Common myeloid progenitor, CD34-positive (primary cell): ENCODE measurements at regions not wholly inside any gene's neighbourhood (a gene's known extent, or its start where the extent isn't known, plus 50 kb on each side); places are given as distances from the start of the nearest gene placed in this dataset.

Source experiments
- CTCF ChIA-PET: fragments of 350-600 bp; sonication (Branson Sonifier 250); formaldehyde crosslinking; loops from one replicate; lab custom pipeline; 2021; ENCODE audit warnings: antibody characterized with exemption; lab: Charles Lee
- POLR2A ChIA-PET: fragments of 350-600 bp; sonication (Branson Sonifier 250); formaldehyde crosslinking; loops from one replicate; lab custom pipeline; 2021; ENCODE audit warnings: antibody characterized with exemption; lab: Charles Lee
- DNase-seq, 3 donors: peaks; one replicate each; pipeline versions ENCODE4 v3.0.0 to v3.0.0-alpha.2; 2013
- H3K27ac ChIP-seq, 2 experiments: 1 replicate in 1 of 2; 2 replicates in 1 of 2; pipeline ENCODE4 v1.7.0; 2013; ENCODE audit warnings: inconsistent platforms in 2 of 2, low read length in 2 of 2, mild to moderate bottlenecking in 2 of 2, low read depth in 1 of 2, moderate library complexity in 1 of 2; ENCODE audit not compliant: severe bottlenecking in 2 of 2, insufficient read depth in 1 of 2, poor library complexity in 1 of 2
- H3K27me3 ChIP-seq, 5 experiments: replicated peaks in 2 of 5; 1 replicate in 3 of 5; 2 replicates in 2 of 5; pipeline versions ENCODE4 v1.6.1 to v1.7.0; 2013; ENCODE audit warnings: low read length in 4 of 5, mild to moderate bottlenecking in 2 of 5, moderate library complexity in 2 of 5, inconsistent platforms in 1 of 5; ENCODE audit not compliant: insufficient read depth in 5 of 5, control insufficient read depth in 4 of 5
- H3K36me3 ChIP-seq, 4 experiments: 1 replicate in 2 of 4; 2 replicates in 2 of 4; pipeline versions ENCODE4 v1.6.1 to v1.7.0; 2013; ENCODE audit warnings: low read length in 3 of 4, control low read depth in 1 of 4, mild to moderate bottlenecking in 1 of 4; ENCODE audit not compliant: control insufficient read depth in 4 of 4, insufficient read depth in 4 of 4
- H3K4me1 ChIP-seq, 4 experiments: 1 replicate in 3 of 4; 2 replicates in 1 of 4; pipeline versions ENCODE4 v1.6.1 to v1.7.1; 2013; ENCODE audit warnings: low read length in 3 of 4, mild to moderate bottlenecking in 3 of 4, control low read depth in 1 of 4, inconsistent platforms in 1 of 4, moderate library complexity in 1 of 4; ENCODE audit not compliant: control insufficient read depth in 4 of 4, insufficient read depth in 4 of 4; ENCODE audit errors: control extremely low read depth in 1 of 4
- H3K4me3 ChIP-seq, 7 experiments: 1 replicate in 4 of 7; 2 replicates in 3 of 7; pipeline versions ENCODE4 v1.5.1 to v1.7.0; 2013; ENCODE audit warnings: mild to moderate bottlenecking in 7 of 7, low read length in 6 of 7, moderate library complexity in 6 of 7, inconsistent platforms in 2 of 7, low read depth in 2 of 7, control low read depth in 1 of 7; ENCODE audit not compliant: insufficient read depth in 4 of 7, control insufficient read depth in 1 of 7; ENCODE audit errors: extremely low read depth in 1 of 7
- H3K9me3 ChIP-seq, 5 experiments: 1 replicate in 4 of 5; 2 replicates in 1 of 5; pipeline versions ENCODE4 v1.6.1 to v1.7.1; 2013; ENCODE audit warnings: low read length in 4 of 5, mild to moderate bottlenecking in 2 of 5, inconsistent platforms in 1 of 5, low read depth in 1 of 5, moderate library complexity in 1 of 5; ENCODE audit not compliant: control insufficient read depth in 4 of 5, insufficient read depth in 2 of 5; ENCODE audit errors: control extremely low read depth in 1 of 5
- WGBS: methylation state at CpG from one replicate; pipeline ENCODE4 v1.1.5; 2013; ENCODE audit not compliant: insufficient coverage; 5-methylcytosine and 5-hydroxymethylcytosine counted together

DNA sequence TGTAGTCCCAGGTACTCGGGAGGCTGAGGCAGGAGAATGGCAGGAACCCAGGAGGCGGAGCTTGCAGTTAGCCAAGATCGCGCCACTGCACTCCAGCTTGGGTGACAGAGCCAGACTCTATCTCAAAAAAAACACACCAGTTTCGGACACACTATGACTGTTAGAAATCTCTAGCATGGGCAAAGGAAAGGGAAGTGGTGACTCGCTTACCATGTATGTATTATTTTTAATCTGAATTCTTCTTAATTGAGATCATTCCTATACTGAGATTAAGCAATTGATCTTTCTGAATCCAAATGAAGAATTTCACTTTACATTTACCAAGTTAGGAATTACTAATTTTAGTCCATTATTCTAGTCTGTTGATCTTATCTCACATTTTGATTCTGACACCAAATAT is 459.2 kb upstream of the ALCAM start:
- CTCF ChIA-PET = no interaction called here
- 100% methylated on average over 3 of the region's 6 CpGs for WGBS
- H3K4me3 ChIP-seq = no peak overlapping the region
- H3K4me1 ChIP-seq = no peaks in the 10 kb centered on the region
- H3K9me3 ChIP-seq = peaks cover 0 to 11% (median 0%) of the 10 kb centered on the region in 5 experiments
- H3K27ac ChIP-seq = no peak overlapping the region
- POLR2A ChIA-PET = no interaction called here
- DNase-seq = no peak
- no peaks in the 10 kb centered on the region for H3K27me3 ChIP-seq
- H3K36me3 ChIP-seq = no peaks in the 10 kb centered on the region

DNA sequence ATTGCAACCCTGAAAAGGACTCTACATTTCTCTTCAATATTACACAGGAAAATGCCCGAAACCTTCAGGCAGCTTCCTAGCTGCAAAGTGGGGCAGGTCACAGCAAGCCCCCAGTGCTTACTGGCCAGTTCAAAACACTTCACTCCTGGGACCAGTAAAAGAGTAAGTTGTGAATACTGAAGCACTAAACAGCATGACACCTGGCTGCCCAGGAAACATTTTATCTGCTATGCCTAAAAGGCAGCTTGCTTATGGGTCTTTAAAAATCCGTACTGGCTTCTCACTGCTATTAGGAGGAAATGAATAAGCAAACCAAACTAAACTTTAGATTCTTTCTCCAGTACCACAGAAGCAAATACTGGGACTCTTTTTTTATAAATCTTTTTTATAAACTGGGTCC is 457.9 kb upstream of the ALCAM start:
- ChIA-PET POLR2A (no interaction called here), CTCF (no interaction called here)
- WGBS = no CpG with 5 or more reads among the region's 2 CpGs
- H3K4me3 ChIP-seq = no peak overlapping the region
- no peak for DNase-seq
- H3K4me1 ChIP-seq = no peaks in the 10 kb centered on the region
- peaks cover 0 to 9% (median 0%) of the 10 kb centered on the region in 5 experiments for H3K9me3 ChIP-seq
- no peak overlapping the region for H3K27ac ChIP-seq
- no peaks in the 10 kb centered on the region for H3K27me3 ChIP-seq
- no peaks in the 10 kb centered on the region for H3K36me3 ChIP-seq

DNA sequence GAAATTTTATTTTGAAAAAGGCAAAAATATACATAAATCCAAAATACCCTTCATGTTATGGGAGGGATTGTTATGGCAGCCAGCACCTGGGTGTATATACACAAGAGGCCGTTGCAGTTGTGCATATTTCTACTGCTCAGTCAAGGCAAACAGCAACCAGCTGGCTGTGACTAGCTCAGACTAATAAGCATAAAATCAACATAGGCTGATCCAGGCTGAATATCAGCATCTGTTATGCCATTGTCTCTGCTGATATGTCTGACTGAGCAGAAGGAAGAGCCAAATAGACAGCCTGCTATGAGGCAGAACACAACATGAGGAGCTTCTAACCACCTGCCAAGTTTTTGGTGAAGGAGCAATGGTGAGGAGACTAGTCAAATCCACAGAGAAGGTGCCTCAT is 457.5 kb upstream of the ALCAM start:
- DNase-seq = no peak
- CTCF ChIA-PET = no interaction called here

DNA sequence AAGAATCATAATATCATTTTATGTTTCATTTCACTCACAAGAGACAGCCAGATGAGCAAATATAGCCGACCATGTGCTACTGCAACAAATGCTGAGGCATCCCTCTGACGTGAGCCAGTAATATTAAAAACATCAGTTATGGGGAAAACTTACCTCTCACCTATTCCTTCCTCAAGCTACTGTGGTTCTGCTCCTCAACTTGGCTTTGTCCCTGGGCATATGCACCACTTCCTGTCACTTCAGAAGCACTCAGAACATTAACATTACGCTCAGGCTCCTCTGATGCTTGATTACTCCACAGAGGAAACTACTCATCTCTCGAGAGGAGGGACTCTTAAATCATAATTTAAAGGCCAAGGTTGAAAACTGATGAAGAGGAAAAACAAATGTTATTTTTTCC is 457.0 kb upstream of the ALCAM start:
- H3K4me1 ChIP-seq = no peaks in the 10 kb centered on the region
- no peak overlapping the region for H3K4me3 ChIP-seq
- H3K9me3 ChIP-seq = peaks cover 0 to 6% (median 0%) of the 10 kb centered on the region in 5 experiments
- DNase-seq = peak in 1 of 3 donors; percentile 1
- ChIA-PET POLR2A (no interaction called here), CTCF (no interaction called here)
- 58% methylated on average over 4 of the region's 4 CpGs for WGBS
- no peaks in the 10 kb centered on the region for H3K36me3 ChIP-seq
- no peaks in the 10 kb centered on the region for H3K27me3 ChIP-seq
- H3K27ac ChIP-seq = no peak overlapping the region

More for the DNA sequence above, 457.5 kb upstream of the ALCAM start:
- H3K36me3 ChIP-seq = no peaks in the 10 kb centered on the region
- 80% methylated on average over 1 of the region's 1 CpG for whole genome bisulfite sequencing
- H3K4me3 ChIP-seq = no peak overlapping the region
- no peaks in the 10 kb centered on the region for H3K4me1 ChIP-seq
- H3K27me3 ChIP-seq = no peaks in the 10 kb centered on the region
- no peak overlapping the region for H3K27ac ChIP-seq
- H3K9me3 ChIP-seq = peaks cover 0 to 6% (median 0%) of the 10 kb centered on the region in 5 experiments
- POLR2A ChIA-PET = no interaction called here

DNA sequence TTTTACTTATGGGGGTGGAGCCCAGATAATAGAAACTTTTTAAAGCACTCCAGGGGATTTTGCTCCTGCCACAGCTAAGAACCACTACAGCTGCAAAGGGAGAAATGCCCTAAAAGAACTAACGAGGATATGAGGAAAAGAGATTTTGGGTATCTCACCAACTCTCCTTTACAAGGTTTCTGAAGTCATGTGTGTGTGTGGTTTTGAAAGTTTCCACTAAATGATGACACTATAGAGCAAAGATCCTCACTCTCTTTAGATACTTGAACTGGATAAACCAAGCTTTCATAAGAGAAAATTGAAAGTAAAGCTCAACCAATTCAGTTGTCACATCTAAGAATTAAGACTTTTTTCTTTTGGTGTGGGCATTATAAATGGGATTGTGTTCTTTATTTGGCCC is 455.3 kb upstream of the ALCAM start:
- Histone ChIP-seq H3K9me3 (no peaks in the 10 kb centered on the region), H3K4me1 (no peaks in the 10 kb centered on the region), H3K36me3 (no peaks in the 10 kb centered on the region), H3K4me3 (no peak overlapping the region), H3K27me3 (no peaks in the 10 kb centered on the region), H3K27ac (no peak overlapping the region)
- no CpG with 5 or more reads among the region's 1 CpG for WGBS
- POLR2A ChIA-PET = interaction anchor here (0.7 kb wide), 1 partner anchor 23 kb away, joined by 5 read pairs; no protein-coding TSS in a partner anchor
- DNase-seq = no peak
- CTCF ChIA-PET = no interaction called here

DNA sequence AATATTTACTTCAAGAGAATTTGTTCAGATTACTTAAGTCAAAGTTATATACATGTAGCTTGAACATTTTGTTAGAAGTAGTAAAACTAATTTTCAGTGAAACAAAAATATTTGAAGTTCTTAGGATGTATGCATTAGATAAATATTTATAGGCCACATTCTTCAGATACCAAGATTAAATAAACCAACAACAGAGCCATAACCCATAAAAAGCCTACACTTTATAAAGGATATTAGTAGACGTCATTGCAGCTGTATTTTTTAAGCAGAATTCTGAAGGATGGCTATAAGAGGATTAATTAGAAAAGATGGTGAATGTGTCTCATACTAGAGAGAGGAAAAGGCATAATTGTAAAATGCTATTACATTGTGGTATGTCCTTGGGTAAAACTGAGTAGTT is 449.7 kb upstream of the ALCAM start:
- Histone ChIP-seq H3K36me3 (no peaks in the 10 kb centered on the region), H3K27ac (no peak overlapping the region), H3K9me3 (peaks cover 0 to 6% (median 0%) of the 10 kb centered on the region in 5 experiments), H3K27me3 (no peaks in the 10 kb centered on the region), H3K4me3 (no peak overlapping the region), H3K4me1 (no peaks in the 10 kb centered on the region)
- whole genome bisulfite sequencing = no CpG with 5 or more reads among the region's 1 CpG
- ChIA-PET CTCF (no interaction called here), POLR2A (no interaction called here)
- DNase-seq = no peak

DNA sequence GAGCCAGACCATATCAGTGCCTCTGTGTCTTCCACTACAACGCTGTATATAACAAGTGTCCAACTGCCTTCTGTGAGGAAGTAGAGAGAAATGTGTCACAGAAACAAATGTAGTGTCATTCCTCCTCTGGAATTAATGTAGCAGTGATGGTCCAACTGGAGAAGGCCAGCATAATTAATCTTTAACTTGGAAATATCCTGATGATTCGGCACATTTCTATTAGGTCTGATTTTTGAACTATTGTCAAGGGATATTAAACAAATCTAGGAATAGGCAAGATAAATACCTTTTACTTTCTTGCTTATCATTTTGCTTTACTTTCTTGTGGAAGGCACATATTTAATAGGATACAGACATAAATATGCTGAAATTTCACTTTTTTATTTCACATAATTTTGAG is 446.2 kb upstream of the ALCAM start:
- H3K9me3 ChIP-seq = peaks cover 0 to 6% (median 0%) of the 10 kb centered on the region in 5 experiments
- H3K4me3 ChIP-seq = no peak overlapping the region
- H3K27me3 ChIP-seq = no peaks in the 10 kb centered on the region
- CTCF ChIA-PET = interaction anchor here (0.9 kb wide), 1 partner anchor 44 kb away, joined by 3 read pairs; no protein-coding TSS in a partner anchor
- no peak overlapping the region for H3K27ac ChIP-seq
- H3K36me3 ChIP-seq = no peaks in the 10 kb centered on the region
- H3K4me1 ChIP-seq = no peaks in the 10 kb centered on the region
- DNase-seq = no peak
- 100% methylated on average over 1 of the region's 2 CpGs for WGBS
- POLR2A ChIA-PET = no interaction called here
